Spleen (tissue), 11 donors: ENCODE measurements at regions not wholly inside any gene's neighbourhood (a gene's known extent, or its start where the extent isn't known, plus 50 kb on each side); places are given as distances from the start of the nearest gene placed in this dataset.
A peak's percentile ranks its signal among the peaks of the same experiment; 100 is the strongest.
"Not testable (repeated sequence)": the region's sequence is repeated elsewhere in the genome, so short reads cannot be mapped to it uniquely, and the experiment has no call there.

Experiments
- DNase-seq: peaks from one replicate; pipeline ENCODE4 v3.0.0-alpha.2; 2020
- H3K27ac ChIP-seq, 8 donors: fragments of 200-600 bp; sonication (generic) in 7 of 8; 1 replicate in 4 of 8; 2 replicates in 4 of 8; pipeline versions ENCODE4 v1.5.0 to v1.8.0; 2016 to 2021; ENCODE audit warnings: inconsistent platforms in 4 of 8, mild to moderate bottlenecking in 4 of 8, moderate library complexity in 1 of 8
- H3K27me3 ChIP-seq, 7 donors: fragments of 200-600 bp; sonication (generic) in 6 of 7; replicated peaks in 1 of 7; 1 replicate in 4 of 7; 2 replicates in 3 of 7; pipeline versions ENCODE4 v1.5.0 to v1.8.0; 2016 to 2021; ENCODE audit warnings: inconsistent platforms in 3 of 7, mild to moderate bottlenecking in 1 of 7
- H3K36me3 ChIP-seq, 6 donors: fragments of 200-600 bp; sonication (generic) in 5 of 6; 1 replicate in 4 of 6; 2 replicates in 2 of 6; pipeline versions ENCODE4 v1.5.0 to v1.8.0; 2016 to 2021; ENCODE audit warnings: inconsistent platforms in 2 of 6
- H3K4me1 ChIP-seq, 6 donors: fragments of 200-600 bp; sonication (generic) in 5 of 6; 1 replicate in 3 of 6; 2 replicates in 3 of 6; pipeline versions ENCODE4 v1.5.0 to v1.8.0; 2016 to 2021; ENCODE audit warnings: inconsistent platforms in 3 of 6
- H3K4me3 ChIP-seq, 8 donors: fragments of 200-600 bp; sonication (generic) in 7 of 8; 1 replicate in 4 of 8; 2 replicates in 4 of 8; pipeline versions ENCODE4 v1.5.0 to v1.8.0; 2016 to 2021; ENCODE audit warnings: inconsistent platforms in 4 of 8, mild to moderate bottlenecking in 4 of 8, moderate library complexity in 2 of 8
- H3K9me3 ChIP-seq, 8 donors: fragments of 200-600 bp; sonication (generic) in 7 of 8; 1 replicate in 4 of 8; 2 replicates in 4 of 8; pipeline versions ENCODE4 v1.5.0 to v1.8.0; 2016 to 2021; ENCODE audit warnings: inconsistent platforms in 4 of 8
- POLR2A ChIP-seq, 3 donors: fragments of 450-650 bp; IDR thresholded peaks; one replicate each; pipeline ENCODE4 v1.5.1; 2017; ENCODE audit warnings: antibody characterized with exemption in 3 of 3, mild to moderate bottlenecking in 1 of 3
- POLR2AphosphoS5 ChIP-seq, 3 donors: sonication (generic); formaldehyde crosslinking; IDR thresholded peaks; one replicate each; pipeline ENCODE4 v1.5.1; 2017; ENCODE audit warnings: antibody characterized with exemption in 3 of 3
- WGBS, 5 donors: extraction: QIAGEN DNeasy Blood & Tissue Kit in 3 of 5; methylation state at CpG; one replicate each; pipeline versions ENCODE4 v1.1.5 to v1.1.7; 2013 to 2018; 5-methylcytosine and 5-hydroxymethylcytosine counted together
- intact Hi-C: fragments of 100-400 bp; cut with DNase I; formaldehyde crosslinking; loops from one replicate; pipeline ENCODE4 v1.15.0; 2023; ENCODE audit warnings: low total_unique reads
- TF ChIP-seq, protein P1 (sequence below), 11 experiments: fragments of 200-600 bp in 7 of 11; fragments of 450-650 bp in 4 of 11; sonication (generic) in 4 of 11; IDR thresholded peaks in 8 of 11; conservative IDR thresholded peaks in 3 of 11; 1 replicate in 7 of 11; 2 replicates in 4 of 11; pipeline versions ENCODE4 v1.4.0 to v1.8.0; 2016 to 2021; ENCODE audit warnings: antibody characterized with exemption in 11 of 11, inconsistent platforms in 4 of 11, mild to moderate bottlenecking in 1 of 11
- donor health status: healthy with polysubstance abuse.
- donor health status: DM: no; HTN: no; CAD: no; lungs with moderate emphysema.
- donor health status: DM: no; HTN: no; CAD: no.
- donor health status: Bipolar disorder and iron deficiency.
- donor health status: healthy.
- donor health status: DM: no; HTN: no; CAD: no.
- donor health status: DM: yes; HTN: yes; CAD: no.

DNA sequence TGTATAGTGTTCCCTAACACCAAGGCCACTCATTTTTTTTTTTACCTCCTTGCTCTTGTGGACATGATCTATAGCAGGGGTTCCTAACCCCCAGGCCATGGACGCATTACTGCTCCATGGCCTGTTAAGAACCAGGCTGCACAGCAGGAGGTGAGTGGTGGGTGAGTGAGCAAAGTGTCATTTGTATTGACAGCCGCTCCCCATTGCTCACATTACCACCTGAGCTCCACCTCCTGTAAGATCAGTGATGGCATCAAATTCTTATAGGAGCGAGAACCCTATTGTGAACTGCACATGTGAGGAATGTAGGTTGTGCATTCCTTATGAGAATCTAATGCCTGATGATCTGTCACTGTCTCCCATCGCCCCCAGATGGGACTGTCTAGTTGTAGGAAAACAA, 342.0 kb downstream of the SOX9 start:
- H3K27me3 ChIP-seq = peaks cover 0 to 16% (median 0%) of the 10 kb centered on the region in 7 donors
- H3K4me1 ChIP-seq = no peaks in the 10 kb centered on the region
- intact Hi-C loops = no loop called here
- WGBS, 5 donors = 83 to 88% (median 84%) methylated on average over 4 of the region's 4 CpGs
- no peak overlapping the region for H3K4me3 ChIP-seq
- TF ChIP-seq, protein P1, sequence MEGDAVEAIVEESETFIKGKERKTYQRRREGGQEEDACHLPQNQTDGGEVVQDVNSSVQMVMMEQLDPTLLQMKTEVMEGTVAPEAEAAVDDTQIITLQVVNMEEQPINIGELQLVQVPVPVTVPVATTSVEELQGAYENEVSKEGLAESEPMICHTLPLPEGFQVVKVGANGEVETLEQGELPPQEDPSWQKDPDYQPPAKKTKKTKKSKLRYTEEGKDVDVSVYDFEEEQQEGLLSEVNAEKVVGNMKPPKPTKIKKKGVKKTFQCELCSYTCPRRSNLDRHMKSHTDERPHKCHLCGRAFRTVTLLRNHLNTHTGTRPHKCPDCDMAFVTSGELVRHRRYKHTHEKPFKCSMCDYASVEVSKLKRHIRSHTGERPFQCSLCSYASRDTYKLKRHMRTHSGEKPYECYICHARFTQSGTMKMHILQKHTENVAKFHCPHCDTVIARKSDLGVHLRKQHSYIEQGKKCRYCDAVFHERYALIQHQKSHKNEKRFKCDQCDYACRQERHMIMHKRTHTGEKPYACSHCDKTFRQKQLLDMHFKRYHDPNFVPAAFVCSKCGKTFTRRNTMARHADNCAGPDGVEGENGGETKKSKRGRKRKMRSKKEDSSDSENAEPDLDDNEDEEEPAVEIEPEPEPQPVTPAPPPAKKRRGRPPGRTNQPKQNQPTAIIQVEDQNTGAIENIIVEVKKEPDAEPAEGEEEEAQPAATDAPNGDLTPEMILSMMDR (IDR thresholded peaks at IDR 0.05 in 8 of 11, conservative IDR thresholded peaks at IDR 0.05 in 3 of 11) = no peak
- TF ChIP-seq POLR2AphosphoS5 (IDR thresholded peaks at IDR 0.05) (no peak), POLR2A (IDR thresholded peaks at IDR 0.05) (no peak)
- no peak for DNase-seq
- no peak overlapping the region for H3K27ac ChIP-seq
- no peaks in the 10 kb centered on the region for H3K9me3 ChIP-seq
- no peaks in the 10 kb centered on the region for H3K36me3 ChIP-seq

DNA sequence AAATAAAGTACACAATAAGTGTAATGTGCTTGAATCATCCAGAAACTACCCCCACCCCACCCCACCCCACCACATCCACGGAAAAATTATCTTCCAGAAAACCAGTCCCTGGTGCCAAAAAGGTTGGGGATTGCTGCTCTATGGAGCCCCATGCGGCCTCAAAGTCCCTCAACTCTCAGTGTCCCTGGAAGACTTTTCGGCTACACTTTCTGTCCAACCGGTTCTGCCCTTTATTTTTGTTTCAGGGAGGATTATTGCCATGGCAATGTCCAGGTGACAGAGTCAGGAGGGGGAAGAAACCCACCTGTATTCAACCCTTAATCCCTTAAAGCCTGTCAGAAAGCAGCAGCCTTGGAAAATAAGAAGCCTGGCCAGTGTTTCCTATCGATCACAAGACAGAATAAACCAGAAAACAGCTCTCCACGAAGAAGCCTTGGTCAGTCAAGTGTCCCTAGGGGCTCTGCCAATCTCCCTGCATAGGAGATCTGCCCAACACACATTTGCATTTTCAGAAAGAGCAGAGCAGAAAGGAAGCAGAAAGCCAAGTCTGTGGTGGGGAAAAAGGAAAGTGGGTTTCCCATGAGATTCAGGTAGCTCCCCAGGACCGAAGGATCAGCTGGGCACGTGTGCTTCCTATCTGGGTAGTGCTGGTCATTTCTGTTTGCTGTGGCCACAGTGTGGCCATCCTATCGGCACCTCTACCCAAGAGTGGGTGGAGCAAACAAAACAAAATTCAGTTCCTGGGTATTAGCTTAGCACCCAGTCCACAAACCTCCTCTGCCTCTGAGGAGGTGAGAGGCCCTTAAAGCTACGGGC, 342.7 kb downstream of the SOX9 start:
- Histone ChIP-seq H3K27ac (no peak overlapping the region), H3K4me3 (no peak overlapping the region), H3K36me3 (no peaks in the 10 kb centered on the region), H3K9me3 (no peaks in the 10 kb centered on the region), H3K27me3 (peaks cover 0 to 18% (median 0%) of the 10 kb centered on the region in 7 donors), H3K4me1 (no peaks in the 10 kb centered on the region)
- no peak for TF ChIP-seq POLR2AphosphoS5 (IDR thresholded peaks at IDR 0.05)
- no peak for TF ChIP-seq POLR2A (IDR thresholded peaks at IDR 0.05)
- TF ChIP-seq, protein P1 (IDR thresholded peaks at IDR 0.05 in 8 of 11, conservative IDR thresholded peaks at IDR 0.05 in 3 of 11) = no peak
- DNase-seq = peak; percentile 2
- intact Hi-C loops = no loop called here
- 67 to 83% (median 80%) methylated on average over 10 of the region's 10 CpGs for WGBS, 5 donors

DNA sequence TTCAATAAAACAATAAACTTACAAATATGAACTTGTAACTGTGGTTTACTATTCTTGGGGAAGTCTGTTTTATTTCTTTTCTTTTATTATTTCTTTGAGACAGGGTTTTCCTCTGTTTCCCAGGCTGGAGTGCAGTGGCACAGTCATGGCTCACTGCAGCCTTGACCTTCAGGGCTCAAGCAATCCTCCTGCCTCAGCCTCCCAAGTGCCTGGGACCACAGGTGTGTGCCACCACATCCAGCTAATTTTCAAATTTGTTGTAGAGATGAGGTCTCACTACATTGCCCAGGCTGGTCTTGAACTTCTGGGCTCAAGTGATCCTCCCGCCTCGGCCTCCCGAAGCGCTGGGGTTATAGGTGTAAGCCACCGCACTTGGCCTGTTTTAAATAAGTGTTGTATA, 343.4 kb downstream of the SOX9 start:
- 93 to 100% (median 94%) methylated on average over 5 of the region's 5 CpGs for WGBS, 5 donors
- H3K4me1 ChIP-seq, H3K36me3 ChIP-seq, H3K27ac ChIP-seq, H3K4me3 ChIP-seq, intact Hi-C loops, H3K9me3 ChIP-seq: not testable (repeated sequence)
- DNase-seq = peak; percentile 29
- H3K27me3 ChIP-seq = peaks cover 0 to 20% (median 0%) of the 10 kb centered on the region in 7 donors

DNA sequence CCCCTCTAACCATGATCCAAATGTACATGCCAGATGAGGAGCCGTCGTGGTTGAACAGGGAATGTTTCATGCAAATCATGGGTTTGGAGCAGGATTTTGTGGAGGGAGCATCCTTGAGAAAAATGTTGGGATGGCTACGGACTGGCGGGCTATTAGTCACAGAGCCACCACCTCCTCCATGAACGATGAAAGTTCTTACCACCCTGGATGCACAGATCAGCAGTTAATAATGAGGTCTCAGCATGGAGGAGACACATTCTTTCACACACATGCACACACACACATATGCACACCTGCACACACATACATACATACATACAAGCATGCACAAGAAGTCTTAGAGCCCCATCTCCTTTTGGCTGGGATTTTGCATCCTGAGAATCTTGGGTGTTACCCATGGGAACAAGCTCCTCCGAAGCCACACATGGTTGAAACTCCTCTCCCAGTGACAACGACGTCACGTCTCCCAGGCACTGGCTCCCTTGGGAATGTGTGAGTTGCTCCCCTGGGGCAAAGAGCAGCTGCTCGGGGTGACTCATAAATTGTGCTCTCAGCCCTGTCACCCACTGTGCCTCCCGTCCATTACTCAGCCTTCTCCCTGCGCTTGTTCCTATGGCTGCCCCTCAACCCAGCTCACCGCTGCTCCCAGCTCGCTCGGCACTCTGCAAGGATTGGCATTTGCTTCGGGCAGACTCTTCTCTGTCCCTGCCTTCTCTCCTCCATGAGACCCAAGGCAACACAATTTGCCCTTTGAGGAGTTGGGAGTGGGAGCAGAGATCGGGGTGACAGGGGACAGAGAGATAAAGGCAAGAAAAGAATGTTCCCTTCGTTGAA, 344.6 kb downstream of the SOX9 start:
- no peak for TF ChIP-seq POLR2AphosphoS5 (IDR thresholded peaks at IDR 0.05)
- peaks cover 0 to 20% (median 0%) of the 10 kb centered on the region in 7 donors for H3K27me3 ChIP-seq
- H3K4me3 ChIP-seq = no peak overlapping the region
- H3K36me3 ChIP-seq = no peaks in the 10 kb centered on the region
- no peaks in the 10 kb centered on the region for H3K9me3 ChIP-seq
- peak; percentile 55 for DNase-seq
- 63 to 70% (median 65%) methylated on average over 16 to 18 of the region's 18 CpGs for WGBS, 5 donors
- no peak overlapping the region for H3K27ac ChIP-seq
- H3K4me1 ChIP-seq = no peaks in the 10 kb centered on the region
- intact Hi-C loops = no loop called here

DNA sequence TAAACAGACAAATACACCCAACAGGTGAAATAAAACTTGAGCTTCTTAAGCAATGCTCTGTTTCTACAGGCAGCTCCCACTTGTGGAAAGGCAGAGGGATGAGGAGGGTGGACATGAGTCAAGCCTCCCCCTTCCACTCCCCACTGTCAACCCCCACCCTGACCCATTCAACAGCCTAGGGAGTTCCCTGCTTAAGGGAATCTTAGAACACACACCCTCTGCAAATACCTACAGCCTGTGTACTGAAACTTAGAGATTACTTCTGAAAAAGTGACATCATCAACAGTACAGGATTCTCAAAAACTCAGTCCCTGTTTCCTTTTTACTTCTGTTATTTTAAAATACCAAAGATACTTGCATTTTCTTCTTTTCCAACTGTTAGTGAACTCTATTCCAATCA, 345.4 kb downstream of the SOX9 start:
- H3K27ac ChIP-seq = no peak overlapping the region
- H3K27me3 ChIP-seq = peaks cover 0 to 28% (median 0%) of the 10 kb centered on the region in 7 donors
- TF ChIP-seq, protein P1 (IDR thresholded peaks at IDR 0.05 in 8 of 11, conservative IDR thresholded peaks at IDR 0.05 in 3 of 11) = no peak
- no peak for TF ChIP-seq POLR2A (IDR thresholded peaks at IDR 0.05)
- no peak for TF ChIP-seq POLR2AphosphoS5 (IDR thresholded peaks at IDR 0.05)
- H3K4me3 ChIP-seq = no peak overlapping the region
- DNase-seq = no peak
- H3K4me1 ChIP-seq = no peaks in the 10 kb centered on the region
- no peaks in the 10 kb centered on the region for H3K36me3 ChIP-seq
- intact Hi-C loops = no loop called here
- H3K9me3 ChIP-seq = no peaks in the 10 kb centered on the region
